ENCODE measurements at regions not wholly inside any gene's neighbourhood (a gene's known extent, or its start where the extent isn't known, plus 50 kb on each side); places are given as distances from the start of the nearest gene placed in this dataset.
"Not testable (repeated sequence)": the region's sequence is repeated elsewhere in the genome, so short reads cannot be mapped to it uniquely, and the experiment has no call there.

GRCh38 chr3:70658513-70659310, 346.3 kb upstream of the MDFIC2 start:
- DNase-seq (ENCODE audit: low spot score in 2 of 2) (no peak), ATAC-seq (no peak)
- H3K36me3 Mint-ChIP-seq = no peaks in the 10 kb centered on the region
- peaks cover 0 to 4% of the 10 kb centered on the region in 2 donors for H3K9me3 Mint-ChIP-seq
- H3K27ac Mint-ChIP-seq = no peak overlapping the region

GRCh38 chr3:70657454-70657853, 345.0 kb upstream of the MDFIC2 start:
- peaks cover 0 to 4% of the 10 kb centered on the region in 2 donors for H3K9me3 Mint-ChIP-seq

GRCh38 chr3:70647823-70648222, 335.4 kb upstream of the MDFIC2 start:
- Mint-ChIP-seq H3K27ac (no peak overlapping the region), H3K9me3 (peaks cover 7 to 10% of the 10 kb centered on the region in 2 donors), H3K36me3 (no peaks in the 10 kb centered on the region)
- ATAC-seq (no peak), DNase-seq (ENCODE audit: low spot score in 2 of 2) (no peak)

More at GRCh38 chr3:70657454-70657853, 345.0 kb upstream of the MDFIC2 start:
- Mint-ChIP-seq H3K27ac (no peak overlapping the region), H3K36me3 (no peaks in the 10 kb centered on the region)
- DNase-seq (ENCODE audit: low spot score in 2 of 2) = no peak
- no peak for ATAC-seq

- no peak overlapping the region for H3K27ac Mint-ChIP-seq
- no peaks in the 10 kb centered on the region for H3K36me3 Mint-ChIP-seq
- DNase-seq (ENCODE audit: low spot score in 2 of 2) (no peak), ATAC-seq (no peak)
- peaks cover 7 to 10% of the 10 kb centered on the region in 2 donors for H3K9me3 Mint-ChIP-seq
Observed at GRCh38 chr3:70647094-70647493, 334.7 kb upstream of the MDFIC2 start.

- Mint-ChIP-seq H3K36me3 (no peaks in the 10 kb centered on the region), H3K27ac (no peak overlapping the region), H3K9me3 (peaks cover 7 to 10% of the 10 kb centered on the region in 2 donors)
- no peak for ATAC-seq
- no peak for DNase-seq (ENCODE audit: low spot score in 2 of 2)
Observed at GRCh38 chr3:70646635-70647034, 334.2 kb upstream of the MDFIC2 start.

- DNase-seq (ENCODE audit: low spot score in 2 of 2) = no peak
- Mint-ChIP-seq H3K9me3 (peaks cover 11 to 16% of the 10 kb centered on the region in 2 donors), H3K36me3 (no peaks in the 10 kb centered on the region), H3K27ac (no peak overlapping the region)
- ATAC-seq = no peak
Observed at GRCh38 chr3:70640481-70640880, 328.0 kb upstream of the MDFIC2 start.

GRCh38 chr3:70635301-70635700, 322.9 kb upstream of the MDFIC2 start:
- H3K9me3 Mint-ChIP-seq = peaks cover 0 to 7% of the 10 kb centered on the region in 2 donors
- DNase-seq (ENCODE audit: low spot score in 2 of 2) (no peak), ATAC-seq (no peak)
- no peak overlapping the region for H3K27ac Mint-ChIP-seq
- no peaks in the 10 kb centered on the region for H3K36me3 Mint-ChIP-seq

GRCh38 chr3:70631716-70632307, 319.4 kb upstream of the MDFIC2 start:
- H3K9me3 Mint-ChIP-seq = no peaks in the 10 kb centered on the region
- DNase-seq (ENCODE audit: low spot score in 2 of 2) = no peak
- H3K36me3 Mint-ChIP-seq = no peaks in the 10 kb centered on the region
- H3K27ac Mint-ChIP-seq = no peak overlapping the region
- ATAC-seq = no peak

GRCh38 chr3:70621451-70621850, 309.0 kb upstream of the MDFIC2 start:
- no peaks in the 10 kb centered on the region for H3K36me3 Mint-ChIP-seq
- H3K27ac Mint-ChIP-seq = no peak overlapping the region
- DNase-seq (ENCODE audit: low spot score in 2 of 2) = no peak
- ATAC-seq = peak; percentile 82 to 87
- H3K9me3 Mint-ChIP-seq = peaks cover 0 to 4% of the 10 kb centered on the region in 2 donors

- peaks cover 0 to 4% of the 10 kb centered on the region in 2 donors for H3K9me3 Mint-ChIP-seq
- H3K36me3 Mint-ChIP-seq = no peaks in the 10 kb centered on the region
- ATAC-seq (no peak), DNase-seq (ENCODE audit: low spot score in 2 of 2) (no peak)
- H3K27ac Mint-ChIP-seq = no peak overlapping the region
Observed at GRCh38 chr3:70620956-70621355, 308.5 kb upstream of the MDFIC2 start.

GRCh38 chr3:70620367-70620766, 307.9 kb upstream of the MDFIC2 start:
- ATAC-seq (no peak), DNase-seq (ENCODE audit: low spot score in 2 of 2) (no peak)
- H3K27ac Mint-ChIP-seq = no peak overlapping the region
- H3K36me3 Mint-ChIP-seq = no peaks in the 10 kb centered on the region
- H3K9me3 Mint-ChIP-seq = peaks cover 0 to 4% of the 10 kb centered on the region in 2 donors

- H3K9me3 Mint-ChIP-seq = peaks cover 0 to 4% of the 10 kb centered on the region in 2 donors
Observed at GRCh38 chr3:70618151-70618550, 305.7 kb upstream of the MDFIC2 start.

GRCh38 chr3:70617349-70617748, 304.9 kb upstream of the MDFIC2 start:
- H3K36me3 Mint-ChIP-seq; DNase-seq (ENCODE audit: low spot score in 2 of 2); H3K9me3 Mint-ChIP-seq; ATAC-seq; H3K27ac Mint-ChIP-seq: not testable (repeated sequence)

More at GRCh38 chr3:70618151-70618550, 305.7 kb upstream of the MDFIC2 start:
- H3K27ac Mint-ChIP-seq = no peak overlapping the region
- DNase-seq (ENCODE audit: low spot score in 2 of 2) = no peak
- H3K36me3 Mint-ChIP-seq = no peaks in the 10 kb centered on the region
- no peak for ATAC-seq

- ATAC-seq = no peak
- Mint-ChIP-seq H3K27ac (no peak overlapping the region), H3K36me3 (no peaks in the 10 kb centered on the region), H3K9me3 (peaks cover 0 to 6% of the 10 kb centered on the region in 2 donors)
- no peak for DNase-seq (ENCODE audit: low spot score in 2 of 2)
Observed at GRCh38 chr3:70615286-70615685, 302.8 kb upstream of the MDFIC2 start.

GRCh38 chr3:70614111-70614510, 301.7 kb upstream of the MDFIC2 start:
- Mint-ChIP-seq H3K36me3 (no peaks in the 10 kb centered on the region), H3K9me3 (peaks cover 0 to 6% of the 10 kb centered on the region in 2 donors), H3K27ac (no peak overlapping the region)
- DNase-seq (ENCODE audit: low spot score in 2 of 2) (no peak), ATAC-seq (no peak)

GRCh38 chr3:70612920-70613319, 300.5 kb upstream of the MDFIC2 start:
- Mint-ChIP-seq H3K36me3 (no peaks in the 10 kb centered on the region), H3K9me3 (peaks cover 0 to 6% of the 10 kb centered on the region in 2 donors), H3K27ac (no peak overlapping the region)
- DNase-seq (ENCODE audit: low spot score in 2 of 2) (no peak), ATAC-seq (no peak)

- H3K9me3 Mint-ChIP-seq; DNase-seq (ENCODE audit: low spot score in 2 of 2); H3K27ac Mint-ChIP-seq; ATAC-seq; H3K36me3 Mint-ChIP-seq: not testable (repeated sequence)
Observed at GRCh38 chr3:70611667-70612277, 299.3 kb upstream of the MDFIC2 start.
